T-helper 2 cell (primary cell): ENCODE measurements at regions not wholly inside any gene's neighbourhood (a gene's known extent, or its start where the extent isn't known, plus 50 kb on each side); places are given as distances from the start of the nearest gene placed in this dataset.
A peak's percentile ranks its signal among the peaks of the same experiment; 100 is the strongest.
"Not testable (repeated sequence)": the region's sequence is repeated elsewhere in the genome, so short reads cannot be mapped to it uniquely, and the experiment has no call there.

Experiments
- DNase-seq, 5 experiments: peaks; one replicate each; pipeline versions ENCODE4 v3.0.0 to v3.0.0-alpha.2; 2012 to 2022

- DNase-seq: not testable (repeated sequence)
These were observed 85.9 kb upstream of the GRAMD1B start for GRCh38 chr11:123344188-123344587.

- peak in 1 of 5 experiments; percentile 55 for DNase-seq
These were observed 90.9 kb upstream of the GRAMD1B start for GRCh38 chr11:123338997-123339752.

- DNase-seq: peak in 1 of 5 experiments; percentile 60
These were observed 91.7 kb upstream of the GRAMD1B start for GRCh38 chr11:123338266-123338800.

GRCh38 chr11:123334925-123335324 lies 95.1 kb upstream of the GRAMD1B start:
- no peak for DNase-seq

- not testable (repeated sequence) for DNase-seq
These were observed 97.5 kb upstream of the GRAMD1B start for GRCh38 chr11:123332577-123332976.

GRCh38 chr11:123330948-123331347 lies 99.1 kb upstream of the GRAMD1B start:
- no peak for DNase-seq

GRCh38 chr11:123330471-123330870 lies 99.6 kb upstream of the GRAMD1B start:
- DNase-seq: no peak

GRCh38 chr11:123330071-123330470 lies 100.0 kb upstream of the GRAMD1B start:
- no peak for DNase-seq

- DNase-seq: no peak
These were observed 101.7 kb upstream of the GRAMD1B start for GRCh38 chr11:123328281-123328867.

- no peak for DNase-seq
These were observed 104.5 kb upstream of the GRAMD1B start for GRCh38 chr11:123325533-123325932.

GRCh38 chr11:123323568-123323967 lies 106.5 kb upstream of the GRAMD1B start:
- no peak for DNase-seq

GRCh38 chr11:123321636-123322035 lies 108.4 kb upstream of the GRAMD1B start:
- no peak for DNase-seq

- DNase-seq: no peak
These were observed 111.4 kb upstream of the GRAMD1B start for GRCh38 chr11:123318623-123319022.

GRCh38 chr11:123318132-123318531 lies 111.9 kb upstream of the GRAMD1B start:
- not testable (repeated sequence) for DNase-seq

- no peak for DNase-seq
These were observed 114.1 kb upstream of the GRAMD1B start for GRCh38 chr11:123316003-123316402.

- no peak for DNase-seq
These were observed 115.1 kb upstream of the GRAMD1B start for GRCh38 chr11:123314972-123315371.

- DNase-seq: no peak
These were observed 116.8 kb upstream of the GRAMD1B start for GRCh38 chr11:123313262-123313661.

GRCh38 chr11:123308077-123308476 lies 113.0 kb upstream of the CLMP start:
- no peak for DNase-seq

- no peak for DNase-seq
These were observed 112.2 kb upstream of the CLMP start for GRCh38 chr11:123307276-123307675.

GRCh38 chr11:123306531-123306930 lies 111.5 kb upstream of the CLMP start:
- no peak for DNase-seq

- no peak for DNase-seq
These were observed 110.7 kb upstream of the CLMP start for GRCh38 chr11:123305601-123306375.

GRCh38 chr11:123304828-123305466 lies 109.9 kb upstream of the CLMP start:
- DNase-seq: peak in 1 of 5 experiments; percentile 13

GRCh38 chr11:123303924-123304323 lies 108.9 kb upstream of the CLMP start:
- DNase-seq: peak in 1 of 5 experiments; percentile 57
